ENCODE measurements at regions not wholly inside any gene's neighbourhood (a gene's known extent, or its start where the extent isn't known, plus 50 kb on each side); places are given as distances from the start of the nearest gene placed in this dataset.

GRCh38 chr5:144026286-144026685, 144.2 kb downstream of the YIPF5 start:
- TF ChIP-seq, protein P1, sequence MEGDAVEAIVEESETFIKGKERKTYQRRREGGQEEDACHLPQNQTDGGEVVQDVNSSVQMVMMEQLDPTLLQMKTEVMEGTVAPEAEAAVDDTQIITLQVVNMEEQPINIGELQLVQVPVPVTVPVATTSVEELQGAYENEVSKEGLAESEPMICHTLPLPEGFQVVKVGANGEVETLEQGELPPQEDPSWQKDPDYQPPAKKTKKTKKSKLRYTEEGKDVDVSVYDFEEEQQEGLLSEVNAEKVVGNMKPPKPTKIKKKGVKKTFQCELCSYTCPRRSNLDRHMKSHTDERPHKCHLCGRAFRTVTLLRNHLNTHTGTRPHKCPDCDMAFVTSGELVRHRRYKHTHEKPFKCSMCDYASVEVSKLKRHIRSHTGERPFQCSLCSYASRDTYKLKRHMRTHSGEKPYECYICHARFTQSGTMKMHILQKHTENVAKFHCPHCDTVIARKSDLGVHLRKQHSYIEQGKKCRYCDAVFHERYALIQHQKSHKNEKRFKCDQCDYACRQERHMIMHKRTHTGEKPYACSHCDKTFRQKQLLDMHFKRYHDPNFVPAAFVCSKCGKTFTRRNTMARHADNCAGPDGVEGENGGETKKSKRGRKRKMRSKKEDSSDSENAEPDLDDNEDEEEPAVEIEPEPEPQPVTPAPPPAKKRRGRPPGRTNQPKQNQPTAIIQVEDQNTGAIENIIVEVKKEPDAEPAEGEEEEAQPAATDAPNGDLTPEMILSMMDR (conservative IDR thresholded peaks at IDR 0.05; ENCODE audit: low read depth, low read length), result no peak
- H3K4me3 ChIP-seq (ENCODE audit: low read depth, low read length), result no peak overlapping the region
- no peak for DNase-seq (ENCODE audit: low read depth)

DNA sequence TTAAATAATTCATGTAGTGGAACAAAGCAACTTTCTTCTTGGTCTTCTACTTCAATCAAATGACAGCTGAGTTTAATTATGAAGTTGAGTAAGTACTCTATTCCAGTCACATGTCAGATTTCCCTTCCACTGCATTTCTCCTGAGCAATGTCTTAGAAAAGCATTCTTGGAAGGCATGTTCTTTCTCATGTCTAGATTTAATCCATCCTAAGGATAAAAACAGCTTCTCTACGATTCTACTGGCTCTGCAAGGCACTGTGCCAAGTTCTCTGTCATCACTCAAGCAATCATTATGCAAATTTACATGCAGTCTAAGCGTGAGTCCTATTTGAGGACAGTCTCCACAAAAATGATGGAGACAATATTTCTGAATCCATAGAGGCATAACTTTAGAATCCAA, 142.4 kb downstream of the YIPF5 start:
- TF ChIP-seq, protein P1 (conservative IDR thresholded peaks at IDR 0.05; ENCODE audit: low read depth, low read length), result no peak
- no peak overlapping the region for H3K4me3 ChIP-seq (ENCODE audit: low read depth, low read length)
- no peak for DNase-seq (ENCODE audit: low read depth)

DNA sequence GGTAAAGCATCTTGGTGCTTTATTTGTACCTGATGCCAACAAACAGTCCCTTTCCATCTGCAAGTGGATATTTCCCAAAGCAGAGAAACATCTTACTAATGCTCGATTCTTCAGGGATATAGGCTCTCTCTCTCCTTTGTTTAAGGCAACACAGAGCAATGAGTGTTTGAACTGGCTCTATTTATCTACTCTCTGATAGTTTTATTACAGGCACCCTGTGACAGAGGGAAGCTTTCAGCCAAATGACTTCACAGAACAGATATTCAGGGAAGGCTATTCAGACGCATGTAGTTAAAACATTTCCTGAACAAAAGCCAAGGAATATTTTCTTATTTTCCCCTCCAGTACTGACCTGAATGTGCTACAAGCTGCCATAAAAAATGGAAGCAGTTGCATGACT, 141.8 kb downstream of the YIPF5 start:
- no peak for DNase-seq (ENCODE audit: low read depth)
- no peak overlapping the region for H3K4me3 ChIP-seq (ENCODE audit: low read depth, low read length)
- TF ChIP-seq, protein P1 (conservative IDR thresholded peaks at IDR 0.05; ENCODE audit: low read depth, low read length), result no peak

DNA sequence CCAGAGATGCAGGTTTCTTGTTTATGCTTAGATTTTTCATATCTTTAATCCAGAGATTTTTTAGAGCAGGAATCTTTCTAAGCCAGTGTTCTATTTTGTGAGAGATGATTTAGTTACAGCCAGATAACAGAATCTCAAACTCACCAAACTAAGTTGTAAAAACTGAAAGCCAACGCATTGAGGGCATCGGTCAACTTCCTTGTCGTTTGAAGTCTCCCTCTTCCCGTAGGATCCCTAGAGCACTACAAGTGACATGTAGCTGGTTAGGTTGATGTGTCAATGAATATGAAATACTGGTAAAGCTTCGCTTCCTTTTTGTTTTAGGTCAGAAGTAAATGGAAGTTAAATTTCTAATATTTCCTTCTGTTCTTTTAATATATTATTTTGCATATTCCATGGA, 139.6 kb downstream of the YIPF5 start:
- no peak overlapping the region for H3K4me3 ChIP-seq (ENCODE audit: low read depth, low read length)
- TF ChIP-seq, protein P1 (conservative IDR thresholded peaks at IDR 0.05; ENCODE audit: low read depth, low read length), result no peak
- no peak for DNase-seq (ENCODE audit: low read depth)

DNA sequence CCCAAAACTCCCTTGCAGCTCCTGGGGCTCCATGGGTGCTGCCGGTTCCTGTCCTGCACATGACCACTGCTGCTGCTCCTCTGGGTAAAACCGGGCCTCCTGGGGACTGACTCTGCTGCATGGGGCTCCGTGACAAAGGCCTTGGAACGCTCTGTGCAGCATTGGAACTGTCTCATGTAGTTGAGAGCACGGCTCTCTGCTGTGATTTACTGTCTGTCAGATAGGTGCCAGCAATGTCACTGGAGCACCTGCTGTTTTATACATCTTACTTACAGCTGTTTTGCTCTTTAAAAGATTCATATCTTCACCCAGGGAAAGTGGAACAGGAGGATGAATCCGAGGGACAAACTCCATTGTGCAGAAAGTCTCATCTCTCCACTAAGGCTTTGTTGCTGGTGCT, 138.1 kb downstream of the YIPF5 start:
- DNase-seq (ENCODE audit: low read depth), result no peak
- TF ChIP-seq, protein P1 (conservative IDR thresholded peaks at IDR 0.05; ENCODE audit: low read depth, low read length), result no peak
- H3K4me3 ChIP-seq (ENCODE audit: low read depth, low read length), result no peak overlapping the region

DNA sequence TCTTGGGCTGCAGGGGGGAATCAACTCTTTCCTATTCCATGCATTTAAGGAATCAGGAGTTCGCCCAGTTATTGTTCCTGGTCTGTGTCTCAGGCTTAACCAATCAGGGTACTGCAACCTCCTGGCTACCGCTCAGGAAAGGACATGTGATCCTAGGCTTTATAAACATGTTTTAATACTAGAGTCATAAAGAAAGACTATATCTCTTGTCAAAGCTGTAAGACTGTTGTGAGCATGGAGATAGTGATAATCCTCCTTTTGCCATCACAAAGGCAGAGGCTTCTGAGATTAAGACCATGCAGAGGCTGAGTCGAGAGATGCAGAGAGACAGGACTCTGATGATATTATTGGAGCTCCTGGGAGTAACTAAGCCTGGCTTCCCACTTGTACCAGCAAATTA, 137.0 kb downstream of the YIPF5 start:
- no peak overlapping the region for H3K4me3 ChIP-seq (ENCODE audit: low read depth, low read length)
- DNase-seq (ENCODE audit: low read depth), result no peak

More for the DNA sequence above, 137.0 kb downstream of the YIPF5 start:
- TF ChIP-seq, protein P1 (conservative IDR thresholded peaks at IDR 0.05; ENCODE audit: low read depth, low read length), result no peak

Data from epithelial cell of proximal tubule (primary cell).